ENCODE measurements at regions not wholly inside any gene's neighbourhood (a gene's known extent, or its start where the extent isn't known, plus 50 kb on each side); places are given as distances from the start of the nearest gene placed in this dataset.

DNA sequence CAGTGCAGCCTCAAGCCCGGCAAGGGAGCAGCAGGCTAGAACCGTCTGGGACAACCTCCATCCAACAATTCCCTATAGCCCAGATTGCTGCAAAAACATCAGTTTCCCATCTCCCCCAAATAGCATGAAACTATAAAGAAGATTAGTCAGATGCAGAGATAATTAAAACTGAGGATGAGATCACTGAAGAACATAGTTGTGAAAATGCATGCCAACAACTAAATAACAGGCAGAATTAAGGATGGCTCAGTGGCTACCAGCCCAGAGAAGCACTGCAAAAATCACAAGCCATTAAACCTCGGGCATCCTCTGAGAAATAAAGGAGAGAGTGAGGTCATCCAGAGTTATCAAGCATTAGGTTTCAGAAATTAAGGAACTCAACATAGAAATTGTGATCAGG is 427.1 kb downstream of the TNS3 start:
- Histone ChIP-seq H3K4me1 (peaks cover 9 to 26% (median 23%) of the 10 kb centered on the region in 3 donors), H3K4me3 (no peak overlapping the region), H3K27ac (peak overlapping the region in 2 of 4 donors; percentile 25 to 78), H3K9me3 (no peaks in the 10 kb centered on the region), H3K36me3 (no peaks in the 10 kb centered on the region), H3K27me3 (no peaks in the 10 kb centered on the region)
- intact Hi-C loops (cut with DNase I) = no loop called here
- no peak for ATAC-seq
- FAIRE-seq = no peak
- DNase-seq = no peak
- WGBS, 2 donors = 74 to 79% methylated on average over 3 of the region's 3 CpGs
- TF ChIP-seq, protein P1, sequence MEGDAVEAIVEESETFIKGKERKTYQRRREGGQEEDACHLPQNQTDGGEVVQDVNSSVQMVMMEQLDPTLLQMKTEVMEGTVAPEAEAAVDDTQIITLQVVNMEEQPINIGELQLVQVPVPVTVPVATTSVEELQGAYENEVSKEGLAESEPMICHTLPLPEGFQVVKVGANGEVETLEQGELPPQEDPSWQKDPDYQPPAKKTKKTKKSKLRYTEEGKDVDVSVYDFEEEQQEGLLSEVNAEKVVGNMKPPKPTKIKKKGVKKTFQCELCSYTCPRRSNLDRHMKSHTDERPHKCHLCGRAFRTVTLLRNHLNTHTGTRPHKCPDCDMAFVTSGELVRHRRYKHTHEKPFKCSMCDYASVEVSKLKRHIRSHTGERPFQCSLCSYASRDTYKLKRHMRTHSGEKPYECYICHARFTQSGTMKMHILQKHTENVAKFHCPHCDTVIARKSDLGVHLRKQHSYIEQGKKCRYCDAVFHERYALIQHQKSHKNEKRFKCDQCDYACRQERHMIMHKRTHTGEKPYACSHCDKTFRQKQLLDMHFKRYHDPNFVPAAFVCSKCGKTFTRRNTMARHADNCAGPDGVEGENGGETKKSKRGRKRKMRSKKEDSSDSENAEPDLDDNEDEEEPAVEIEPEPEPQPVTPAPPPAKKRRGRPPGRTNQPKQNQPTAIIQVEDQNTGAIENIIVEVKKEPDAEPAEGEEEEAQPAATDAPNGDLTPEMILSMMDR (IDR thresholded peaks at IDR 0.05) = no peak

DNA sequence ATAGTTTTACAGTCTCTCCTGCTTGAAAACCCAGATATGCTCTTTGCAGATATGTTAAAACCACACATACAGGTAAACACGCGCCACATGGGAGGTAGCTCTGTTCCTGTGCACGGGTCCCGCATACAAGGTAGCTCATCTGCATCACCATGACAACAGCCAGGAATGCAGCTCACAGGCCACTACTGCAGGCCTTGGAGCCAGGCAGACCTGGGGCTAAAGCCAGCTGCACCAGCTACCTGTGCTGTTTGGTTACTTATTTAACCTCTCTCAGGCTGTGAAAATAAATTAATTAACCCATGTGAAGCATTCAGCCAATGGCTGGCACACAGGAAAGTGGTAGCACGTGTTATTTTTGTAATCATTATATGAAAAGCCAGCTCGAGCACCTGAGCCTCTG is 428.3 kb downstream of the TNS3 start:
- DNase-seq (peak in 5 of 6 donors; percentile 65 to 82 (median 75)), FAIRE-seq (no peak), ATAC-seq (peak; percentile 88 to 95 (median 91))
- H3K4me3 ChIP-seq = no peak overlapping the region
- H3K27me3 ChIP-seq = no peaks in the 10 kb centered on the region
- no peaks in the 10 kb centered on the region for H3K36me3 ChIP-seq
- H3K27ac ChIP-seq = peak overlapping the region in 3 of 4 donors; percentile 39 to 78 (median 64)
- H3K9me3 ChIP-seq = no peaks in the 10 kb centered on the region
- WGBS, 2 donors = 5 to 13% methylated on average over 6 of the region's 6 CpGs
- intact Hi-C loops (cut with DNase I) = no loop called here
- TF ChIP-seq, protein P1 (IDR thresholded peaks at IDR 0.05) = no peak
- H3K4me1 ChIP-seq = peaks cover 15 to 36% (median 32%) of the 10 kb centered on the region in 3 donors

DNA sequence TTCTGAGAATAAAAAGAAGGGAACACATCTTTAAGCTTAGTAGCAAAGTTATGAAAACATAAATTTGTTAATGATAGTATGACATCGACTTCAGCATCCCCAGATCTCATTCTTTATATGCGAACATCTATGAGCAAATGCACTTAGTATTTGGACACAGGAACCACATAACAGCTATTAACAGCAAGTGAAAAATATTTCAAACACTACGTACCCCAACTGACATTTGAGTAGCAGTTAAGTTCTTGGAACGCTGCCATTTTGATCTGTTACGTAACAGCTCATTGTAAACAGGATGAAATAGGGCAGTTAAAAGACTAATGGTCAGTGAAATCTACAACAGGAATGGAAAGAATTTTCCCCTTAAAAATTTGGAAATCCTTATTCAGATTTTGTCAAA is 428.9 kb downstream of the TNS3 start:
- WGBS, 2 donors = 16 to 18% methylated on average over 5 of the region's 5 CpGs
- Histone ChIP-seq H3K9me3 (no peaks in the 10 kb centered on the region), H3K4me1 (peaks cover 20 to 41% (median 37%) of the 10 kb centered on the region in 3 donors), H3K4me3 (no peak overlapping the region), H3K36me3 (no peaks in the 10 kb centered on the region), H3K27ac (peak overlapping the region in 3 of 4 donors; percentile 39 to 78 (median 64)), H3K27me3 (no peaks in the 10 kb centered on the region)
- peak; percentile 88 for FAIRE-seq
- intact Hi-C loops (cut with DNase I) = no loop called here
- ATAC-seq = peak; percentile 65 to 77 (median 69)
- TF ChIP-seq, protein P1 (IDR thresholded peaks at IDR 0.05) = no peak
- DNase-seq = peak in 3 of 6 donors; percentile 41 to 63 (median 47)

DNA sequence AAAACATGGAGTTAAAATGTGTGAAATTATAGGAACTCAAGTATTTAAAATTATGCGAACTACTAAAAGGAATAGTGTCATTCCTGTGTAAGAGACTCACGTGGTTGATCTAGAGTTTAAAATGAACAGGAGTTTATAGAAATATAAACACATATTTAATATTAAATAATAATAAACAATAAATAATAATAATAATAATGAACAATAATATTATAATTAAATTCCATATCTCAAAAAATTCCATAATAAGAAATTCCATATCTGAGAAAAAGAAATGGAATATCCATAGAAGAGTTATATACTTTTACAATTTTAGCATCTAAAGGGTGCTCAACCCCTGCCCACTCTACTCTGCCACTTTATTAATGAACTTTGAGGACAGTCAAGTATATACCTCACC is 429.6 kb downstream of the TNS3 start:
- ATAC-seq (no peak), FAIRE-seq (peak; percentile 80), DNase-seq (no peak)
- Histone ChIP-seq H3K4me1 (peaks cover 27 to 49% (median 44%) of the 10 kb centered on the region in 3 donors), H3K27me3 (no peaks in the 10 kb centered on the region), H3K9me3 (no peaks in the 10 kb centered on the region), H3K27ac (peak overlapping the region in 1 of 4 donors; percentile 39), H3K36me3 (no peaks in the 10 kb centered on the region), H3K4me3 (no peak overlapping the region)
- TF ChIP-seq, protein P1 (IDR thresholded peaks at IDR 0.05) = no peak
- WGBS, 2 donors = 93 to 99% methylated on average over 2 of the region's 2 CpGs
- intact Hi-C loops (cut with DNase I) = no loop called here

DNA sequence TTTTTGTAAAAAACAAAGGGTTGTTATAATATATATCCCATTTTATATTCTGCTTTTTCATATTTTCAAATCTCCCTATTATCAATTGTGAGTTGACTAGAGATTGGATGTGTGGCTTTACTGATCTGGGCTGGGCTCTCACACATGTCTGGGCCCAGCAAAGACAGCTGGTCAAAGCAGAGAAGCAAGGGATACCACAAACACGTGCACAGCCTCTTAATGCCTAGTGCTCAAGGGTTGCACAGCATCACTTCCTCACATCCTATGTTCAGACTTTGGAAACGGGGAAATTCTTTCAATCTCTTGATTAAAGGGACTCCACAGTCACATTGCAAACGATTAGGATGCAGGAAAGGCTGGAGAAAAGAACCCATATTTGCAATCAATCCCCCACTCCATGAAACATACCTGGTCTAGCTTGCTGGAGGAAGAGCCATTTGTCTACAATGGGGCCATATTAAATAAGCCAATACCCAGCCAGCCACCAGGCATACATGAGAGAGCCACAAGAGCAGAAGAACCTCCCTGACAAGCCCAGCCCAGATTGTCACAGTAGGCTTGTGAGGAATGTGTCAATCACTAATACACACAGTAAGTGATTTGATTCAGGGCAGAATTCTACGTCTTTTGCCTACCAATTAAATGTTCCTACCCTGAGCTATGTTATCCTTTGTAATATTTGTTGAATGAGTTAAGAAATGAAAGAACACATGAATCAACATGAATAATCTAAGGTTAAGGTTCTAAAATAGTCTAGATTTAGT is 431.2 kb downstream of the TNS3 start:
- no peak for FAIRE-seq

More for the DNA sequence above, 431.2 kb downstream of the TNS3 start:
- Histone ChIP-seq H3K27me3 (no peaks in the 10 kb centered on the region), H3K36me3 (no peaks in the 10 kb centered on the region), H3K4me3 (no peak overlapping the region), H3K27ac (no peak overlapping the region), H3K4me1 (peaks cover 35 to 60% (median 47%) of the 10 kb centered on the region in 3 donors), H3K9me3 (no peaks in the 10 kb centered on the region)
- ATAC-seq = no peak
- intact Hi-C loops (cut with DNase I) = no loop called here
- DNase-seq = no peak
- TF ChIP-seq, protein P1 (IDR thresholded peaks at IDR 0.05) = no peak
- 85 to 86% methylated on average over 4 of the region's 4 CpGs for WGBS, 2 donors
